IPS-NIHi11 (cell line): ENCODE measurements at regions not wholly inside any gene's neighbourhood (a gene's known extent, or its start where the extent isn't known, plus 50 kb on each side); places are given as distances from the start of the nearest gene placed in this dataset.
"Not testable (repeated sequence)": the region's sequence is repeated elsewhere in the genome, so short reads cannot be mapped to it uniquely, and the experiment has no call there.

Source experiments
- DNase-seq: peaks from one replicate; pipeline ENCODE4 v3.0.0; 2012; ENCODE audit warnings: mixed read lengths, low spot score

GRCh38 chr20:39773380-39774000 lies 811.3 kb downstream of the DHX35 start:
- no peak for DNase-seq

GRCh38 chr20:39767352-39767751 lies 805.2 kb downstream of the DHX35 start:
- DNase-seq, result no peak

GRCh38 chr20:39766333-39766732 lies 804.2 kb downstream of the DHX35 start:
- no peak for DNase-seq

- DNase-seq, result no peak
Observed at GRCh38 chr20:39762716-39763115, 800.6 kb downstream of the DHX35 start.

- DNase-seq, result no peak
Observed at GRCh38 chr20:39758876-39759275, 796.7 kb downstream of the DHX35 start.

- no peak for DNase-seq
Observed at GRCh38 chr20:39756828-39757227, 794.7 kb downstream of the DHX35 start.

- DNase-seq, result no peak
Observed at GRCh38 chr20:39756369-39756768, 794.2 kb downstream of the DHX35 start.

GRCh38 chr20:39752262-39752876 lies 790.2 kb downstream of the DHX35 start:
- no peak for DNase-seq

GRCh38 chr20:39751557-39752137 lies 789.5 kb downstream of the DHX35 start:
- DNase-seq, result no peak

- DNase-seq, result no peak
Observed at GRCh38 chr20:39745380-39745779, 783.2 kb downstream of the DHX35 start.

GRCh38 chr20:39738651-39739050 lies 776.5 kb downstream of the DHX35 start:
- no peak for DNase-seq

GRCh38 chr20:39736434-39737327 lies 774.5 kb downstream of the DHX35 start:
- DNase-seq, result no peak

- not testable (repeated sequence) for DNase-seq
Observed at GRCh38 chr20:39725513-39725912, 763.4 kb downstream of the DHX35 start.

GRCh38 chr20:39719293-39719692 lies 757.1 kb downstream of the DHX35 start:
- no peak for DNase-seq

- no peak for DNase-seq
Observed at GRCh38 chr20:39717936-39718335, 755.8 kb downstream of the DHX35 start.

- DNase-seq, result no peak
Observed at GRCh38 chr20:39716796-39717341, 754.7 kb downstream of the DHX35 start.

- DNase-seq, result no peak
Observed at GRCh38 chr20:39713076-39713840, 751.1 kb downstream of the DHX35 start.

- no peak for DNase-seq
Observed at GRCh38 chr20:39706184-39706663, 744.1 kb downstream of the DHX35 start.

GRCh38 chr20:39705032-39705431 lies 742.9 kb downstream of the DHX35 start:
- DNase-seq, result no peak

- not testable (repeated sequence) for DNase-seq
Observed at GRCh38 chr20:39703357-39703756, 741.2 kb downstream of the DHX35 start.

- DNase-seq, result no peak
Observed at GRCh38 chr20:39702701-39703349, 740.7 kb downstream of the DHX35 start.
